SK-N-SH treated with all-trans-retinoic acid at 6 μM for 48 hours (cell line): ENCODE measurements at regions not wholly inside any gene's neighbourhood (a gene's known extent, or its start where the extent isn't known, plus 50 kb on each side); places are given as distances from the start of the nearest gene placed in this dataset.

ENCODE experiments used
- ARNTL ChIP-seq: fragments of 450-650 bp; formaldehyde crosslinking; IDR thresholded peaks from 2 replicates; pipeline ENCODE4 v1.5.0; 2020; ENCODE audit warnings: low read depth, mild to moderate bottlenecking, moderate library complexity, borderline replicate concordance
- CREB5 ChIP-seq: fragments of 250-450 bp; sonication (Bioruptor Pico); IDR thresholded peaks from 2 replicates; pipeline ENCODE4 v1.5.1; 2020; ENCODE audit warnings: low read depth, mild to moderate bottlenecking, moderate library complexity
- CSDC2 ChIP-seq: fragments of 250-450 bp; sonication (Bioruptor Pico); IDR thresholded peaks from 2 replicates; pipeline ENCODE4 v1.5.0; 2020; ENCODE audit warnings: mild to moderate bottlenecking, moderate library complexity
- ISL1 ChIP-seq: fragments of 250-450 bp; sonication (Bioruptor Pico); IDR thresholded peaks from 2 replicates; pipeline ENCODE4 v2.1.2; 2022; ENCODE audit warnings: mild to moderate bottlenecking, moderate library complexity
- PPARA ChIP-seq: fragments of 250-450 bp; sonication (Bioruptor Pico); IDR thresholded peaks from 2 replicates; pipeline ENCODE4 v1.5.0; 2020; ENCODE audit warnings: mild to moderate bottlenecking, borderline replicate concordance
- RARB ChIP-seq: fragments of 250-450 bp; sonication (Bioruptor Pico); IDR thresholded peaks from 2 replicates; pipeline ENCODE4 v1.8.0; 2021; ENCODE audit warnings: mild to moderate bottlenecking, moderate library complexity
- ZFP3 ChIP-seq: fragments of 250-450 bp; sonication (Bioruptor Pico); IDR thresholded peaks from 2 replicates; pipeline ENCODE4 v1.5.0; 2020; ENCODE audit warnings: mild to moderate bottlenecking, moderate library complexity
- ZFP30 ChIP-seq: fragments of 450-650 bp; formaldehyde crosslinking; IDR thresholded peaks from 2 replicates; pipeline ENCODE4 v1.5.0; 2022; ENCODE audit warnings: mild to moderate bottlenecking, moderate library complexity
- ZNF565 ChIP-seq: fragments of 450-650 bp; formaldehyde crosslinking; conservative IDR thresholded peaks from 2 replicates; pipeline ENCODE4 v1.5.0; 2020; ENCODE audit warnings: low read depth, mild to moderate bottlenecking, moderate library complexity
- ZNF70 ChIP-seq: fragments of 450-650 bp; formaldehyde crosslinking; IDR thresholded peaks from 2 replicates; pipeline ENCODE4 v1.5.0; 2020; ENCODE audit warnings: mild to moderate bottlenecking, moderate library complexity
- ZNF8 ChIP-seq: fragments of 450-650 bp; formaldehyde crosslinking; IDR thresholded peaks from 2 replicates; pipeline ENCODE4 v1.5.0; 2020; ENCODE audit warnings: mild to moderate bottlenecking, moderate library complexity
- TF ChIP-seq, protein P1 (sequence below): fragments of 250-450 bp; sonication (Bioruptor Pico); IDR thresholded peaks from 2 replicates; pipeline ENCODE4 v1.5.0; 2020; ENCODE audit warnings: mild to moderate bottlenecking, moderate library complexity
- TF ChIP-seq, protein P2 (sequence below): fragments of 250-450 bp; sonication (Bioruptor Pico); IDR thresholded peaks from 2 replicates; pipeline ENCODE4 v1.8.0; 2020; ENCODE audit warnings: mild to moderate bottlenecking, moderate library complexity, borderline replicate concordance
- TF ChIP-seq, protein P3 (sequence below): fragments of 250-450 bp; sonication (Bioruptor Pico); IDR thresholded peaks from 2 replicates; pipeline ENCODE4 v1.5.1; 2021; ENCODE audit warnings: mild to moderate bottlenecking, moderate library complexity

GRCh38 chr2:22136446-22136845 lies 1012.7 kb downstream of the TDRD15 start:
- TF ChIP-seq CREB5: no peak
- TF ChIP-seq, protein P1, sequence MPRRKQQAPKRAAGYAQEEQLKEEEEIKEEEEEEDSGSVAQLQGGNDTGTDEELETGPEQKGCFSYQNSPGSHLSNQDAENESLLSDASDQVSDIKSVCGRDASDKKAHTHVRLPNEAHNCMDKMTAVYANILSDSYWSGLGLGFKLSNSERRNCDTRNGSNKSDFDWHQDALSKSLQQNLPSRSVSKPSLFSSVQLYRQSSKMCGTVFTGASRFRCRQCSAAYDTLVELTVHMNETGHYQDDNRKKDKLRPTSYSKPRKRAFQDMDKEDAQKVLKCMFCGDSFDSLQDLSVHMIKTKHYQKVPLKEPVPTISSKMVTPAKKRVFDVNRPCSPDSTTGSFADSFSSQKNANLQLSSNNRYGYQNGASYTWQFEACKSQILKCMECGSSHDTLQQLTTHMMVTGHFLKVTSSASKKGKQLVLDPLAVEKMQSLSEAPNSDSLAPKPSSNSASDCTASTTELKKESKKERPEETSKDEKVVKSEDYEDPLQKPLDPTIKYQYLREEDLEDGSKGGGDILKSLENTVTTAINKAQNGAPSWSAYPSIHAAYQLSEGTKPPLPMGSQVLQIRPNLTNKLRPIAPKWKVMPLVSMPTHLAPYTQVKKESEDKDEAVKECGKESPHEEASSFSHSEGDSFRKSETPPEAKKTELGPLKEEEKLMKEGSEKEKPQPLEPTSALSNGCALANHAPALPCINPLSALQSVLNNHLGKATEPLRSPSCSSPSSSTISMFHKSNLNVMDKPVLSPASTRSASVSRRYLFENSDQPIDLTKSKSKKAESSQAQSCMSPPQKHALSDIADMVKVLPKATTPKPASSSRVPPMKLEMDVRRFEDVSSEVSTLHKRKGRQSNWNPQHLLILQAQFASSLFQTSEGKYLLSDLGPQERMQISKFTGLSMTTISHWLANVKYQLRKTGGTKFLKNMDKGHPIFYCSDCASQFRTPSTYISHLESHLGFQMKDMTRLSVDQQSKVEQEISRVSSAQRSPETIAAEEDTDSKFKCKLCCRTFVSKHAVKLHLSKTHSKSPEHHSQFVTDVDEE: no peak
- TF ChIP-seq RARB (CRISPR knock-in tag): no peak
- TF ChIP-seq ZNF70 (CRISPR knock-in tag): no peak
- TF ChIP-seq ZFP3 (CRISPR knock-in tag): no peak
- no peak for TF ChIP-seq CSDC2 (CRISPR knock-in tag)
- no peak for TF ChIP-seq PPARA
- TF ChIP-seq ISL1 (CRISPR knock-in tag): no peak
- TF ChIP-seq ARNTL (CRISPR knock-in tag): no peak
- TF ChIP-seq, protein P2, sequence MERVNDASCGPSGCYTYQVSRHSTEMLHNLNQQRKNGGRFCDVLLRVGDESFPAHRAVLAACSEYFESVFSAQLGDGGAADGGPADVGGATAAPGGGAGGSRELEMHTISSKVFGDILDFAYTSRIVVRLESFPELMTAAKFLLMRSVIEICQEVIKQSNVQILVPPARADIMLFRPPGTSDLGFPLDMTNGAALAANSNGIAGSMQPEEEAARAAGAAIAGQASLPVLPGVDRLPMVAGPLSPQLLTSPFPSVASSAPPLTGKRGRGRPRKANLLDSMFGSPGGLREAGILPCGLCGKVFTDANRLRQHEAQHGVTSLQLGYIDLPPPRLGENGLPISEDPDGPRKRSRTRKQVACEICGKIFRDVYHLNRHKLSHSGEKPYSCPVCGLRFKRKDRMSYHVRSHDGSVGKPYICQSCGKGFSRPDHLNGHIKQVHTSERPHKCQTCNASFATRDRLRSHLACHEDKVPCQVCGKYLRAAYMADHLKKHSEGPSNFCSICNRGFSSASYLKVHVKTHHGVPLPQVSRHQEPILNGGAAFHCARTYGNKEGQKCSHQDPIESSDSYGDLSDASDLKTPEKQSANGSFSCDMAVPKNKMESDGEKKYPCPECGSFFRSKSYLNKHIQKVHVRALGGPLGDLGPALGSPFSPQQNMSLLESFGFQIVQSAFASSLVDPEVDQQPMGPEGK (CRISPR knock-in tag): no peak
- TF ChIP-seq, protein P3, sequence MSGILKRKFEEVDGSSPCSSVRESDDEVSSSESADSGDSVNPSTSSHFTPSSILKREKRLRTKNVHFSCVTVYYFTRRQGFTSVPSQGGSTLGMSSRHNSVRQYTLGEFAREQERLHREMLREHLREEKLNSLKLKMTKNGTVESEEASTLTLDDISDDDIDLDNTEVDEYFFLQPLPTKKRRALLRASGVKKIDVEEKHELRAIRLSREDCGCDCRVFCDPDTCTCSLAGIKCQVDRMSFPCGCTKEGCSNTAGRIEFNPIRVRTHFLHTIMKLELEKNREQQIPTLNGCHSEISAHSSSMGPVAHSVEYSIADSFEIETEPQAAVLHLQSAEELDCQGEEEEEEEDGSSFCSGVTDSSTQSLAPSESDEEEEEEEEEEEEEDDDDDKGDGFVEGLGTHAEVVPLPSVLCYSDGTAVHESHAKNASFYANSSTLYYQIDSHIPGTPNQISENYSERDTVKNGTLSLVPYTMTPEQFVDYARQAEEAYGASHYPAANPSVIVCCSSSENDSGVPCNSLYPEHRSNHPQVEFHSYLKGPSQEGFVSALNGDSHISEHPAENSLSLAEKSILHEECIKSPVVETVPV (CRISPR knock-in tag): no peak
- no peak for TF ChIP-seq ZNF8 (CRISPR knock-in tag)
- no peak for TF ChIP-seq ZFP30 (CRISPR knock-in tag)
- TF ChIP-seq ZNF565 (CRISPR knock-in tag): no peak
